Type B pancreatic cell (in vitro differentiated cells): ENCODE measurements at regions not wholly inside any gene's neighbourhood (a gene's known extent, or its start where the extent isn't known, plus 50 kb on each side); places are given as distances from the start of the nearest gene placed in this dataset.

Source experiments
- DNase-seq: peaks from one replicate; pipeline ENCODE4 v3.0.0; 2021; ENCODE audit warnings: mixed read lengths; ENCODE audit not compliant: unreplicated experiment; ENCODE audit errors: extremely low spot score
- H3K27ac Mint-ChIP-seq: 2 replicates; pipeline ENCODE4 v1.8.0; 2021; ENCODE audit warnings: mild to moderate bottlenecking, mixed read lengths
- H3K27me3 Mint-ChIP-seq: 2 replicates; pipeline ENCODE4 v1.8.0; 2021; ENCODE audit warnings: mixed read lengths
- H3K36me3 Mint-ChIP-seq: 2 replicates; pipeline ENCODE4 v1.8.0; 2021; ENCODE audit warnings: mixed read lengths
- H3K4me1 Mint-ChIP-seq: one replicate; pipeline ENCODE4 v1.8.0; 2021; ENCODE audit warnings: mixed read lengths; ENCODE audit not compliant: unreplicated experiment
- H3K4me3 Mint-ChIP-seq: 2 replicates; pipeline ENCODE4 v1.8.0; 2021; ENCODE audit warnings: mild to moderate bottlenecking, mixed read lengths
- H3K9me3 Mint-ChIP-seq: 2 replicates; pipeline ENCODE4 v1.8.0; 2021; ENCODE audit warnings: mixed read lengths
- CTCF ChIP-seq: fragments of 200-600 bp; sonication (generic); conservative IDR thresholded peaks from 2 replicates; pipeline ENCODE4 v1.5.0; 2021; ENCODE audit warnings: antibody characterized with exemption, mild to moderate bottlenecking

- Mint-ChIP-seq H3K27me3 (no peaks in the 10 kb centered on the region), H3K36me3 (no peaks in the 10 kb centered on the region), H3K4me3 (no peak overlapping the region), H3K4me1 (no peaks in the 10 kb centered on the region), H3K9me3 (no peaks in the 10 kb centered on the region), H3K27ac (no peak overlapping the region)
- DNase-seq = no peak
- TF ChIP-seq CTCF = no peak
These were observed 78.4 kb downstream of the CCR1 start for GRCh38 chr3:46129588-46130272.

- Mint-ChIP-seq H3K4me3 (no peak overlapping the region), H3K27me3 (no peaks in the 10 kb centered on the region), H3K9me3 (no peaks in the 10 kb centered on the region), H3K27ac (no peak overlapping the region), H3K36me3 (no peaks in the 10 kb centered on the region), H3K4me1 (peaks cover 8% of the 10 kb centered on the region)
- no peak for TF ChIP-seq CTCF
- DNase-seq = no peak
These were observed 80.6 kb downstream of the CCR1 start for GRCh38 chr3:46127503-46127902.

- no peak overlapping the region for H3K27ac Mint-ChIP-seq
- peaks cover 8% of the 10 kb centered on the region for H3K4me1 Mint-ChIP-seq
- H3K4me3 Mint-ChIP-seq = no peak overlapping the region
- H3K36me3 Mint-ChIP-seq = no peaks in the 10 kb centered on the region
- DNase-seq = no peak
- TF ChIP-seq CTCF = no peak
- no peaks in the 10 kb centered on the region for H3K27me3 Mint-ChIP-seq
- H3K9me3 Mint-ChIP-seq = no peaks in the 10 kb centered on the region
These were observed 83.6 kb downstream of the CCR1 start for GRCh38 chr3:46124216-46125177.

- H3K36me3 Mint-ChIP-seq = no peaks in the 10 kb centered on the region
- peaks cover 8% of the 10 kb centered on the region for H3K4me1 Mint-ChIP-seq
- H3K9me3 Mint-ChIP-seq = no peaks in the 10 kb centered on the region
- no peaks in the 10 kb centered on the region for H3K27me3 Mint-ChIP-seq
- no peak for DNase-seq
- no peak overlapping the region for H3K27ac Mint-ChIP-seq
- no peak for TF ChIP-seq CTCF
- H3K4me3 Mint-ChIP-seq = no peak overlapping the region
These were observed 84.5 kb downstream of the CCR1 start for GRCh38 chr3:46123646-46124045.

GRCh38 chr3:46122091-46122490 lies 86.0 kb downstream of the CCR1 start:
- Mint-ChIP-seq H3K27me3 (no peaks in the 10 kb centered on the region), H3K4me3 (no peak overlapping the region), H3K36me3 (no peaks in the 10 kb centered on the region), H3K4me1 (peaks cover 8% of the 10 kb centered on the region), H3K9me3 (no peaks in the 10 kb centered on the region), H3K27ac (no peak overlapping the region)
- no peak for DNase-seq
- no peak for TF ChIP-seq CTCF
